HUES6 (cell line): ENCODE measurements at regions not wholly inside any gene's neighbourhood (a gene's known extent, or its start where the extent isn't known, plus 50 kb on each side); places are given as distances from the start of the nearest gene placed in this dataset.

Source experiments
- H3K27ac ChIP-seq: 2 replicates; pipeline ENCODE4 v1.7.0; 2013; ENCODE audit warnings: low read depth, mild to moderate bottlenecking, low read length, inconsistent platforms
- H3K27me3 ChIP-seq: 2 replicates; pipeline ENCODE4 v1.6.1; 2013; ENCODE audit warnings: low read length; ENCODE audit not compliant: control insufficient read depth, insufficient read depth
- H3K36me3 ChIP-seq: 2 replicates; pipeline ENCODE4 v1.6.1; 2013; ENCODE audit warnings: low read length; ENCODE audit not compliant: control insufficient read depth, insufficient read depth
- H3K4me1 ChIP-seq: 2 replicates; pipeline ENCODE4 v1.6.1; 2013; ENCODE audit warnings: low read length; ENCODE audit not compliant: control insufficient read depth, insufficient read depth
- H3K4me3 ChIP-seq: 2 replicates; pipeline ENCODE4 v1.5.1; 2013; ENCODE audit warnings: low read depth, low read length
- H3K9ac ChIP-seq: one replicate; pipeline ENCODE4 v1.6.1; 2013; ENCODE audit warnings: mild to moderate bottlenecking, low read length
- H3K9me3 ChIP-seq: 2 replicates; pipeline ENCODE4 v1.6.1; 2013; ENCODE audit warnings: low read depth, low read length; ENCODE audit not compliant: control insufficient read depth, insufficient read depth

DNA sequence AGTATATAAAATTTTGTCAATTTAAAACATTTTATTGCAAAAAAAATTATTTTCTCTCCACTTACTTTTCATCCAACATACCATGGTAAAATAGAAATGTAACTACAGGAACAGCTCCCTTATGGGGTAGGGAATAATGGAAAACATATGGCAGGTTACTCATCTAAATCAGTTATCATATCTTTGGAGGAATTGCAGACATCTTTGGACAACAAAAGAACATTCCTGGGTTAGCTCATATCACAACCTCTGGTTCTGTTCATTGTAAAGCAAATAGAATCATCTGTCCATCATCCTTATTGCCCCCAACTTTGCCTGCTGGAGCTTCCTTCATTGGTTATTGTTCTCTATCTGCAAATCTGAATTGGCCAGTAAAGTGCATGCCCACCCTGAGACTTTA, 387.5 kb upstream of the GRID2 start:
- H3K27me3 ChIP-seq, result no peaks in the 10 kb centered on the region
- H3K9ac ChIP-seq, result no peak overlapping the region
- H3K27ac ChIP-seq, result no peak overlapping the region
- H3K36me3 ChIP-seq, result no peaks in the 10 kb centered on the region
- no peaks in the 10 kb centered on the region for H3K4me1 ChIP-seq
- H3K9me3 ChIP-seq, result no peaks in the 10 kb centered on the region
- H3K4me3 ChIP-seq, result no peak overlapping the region

DNA sequence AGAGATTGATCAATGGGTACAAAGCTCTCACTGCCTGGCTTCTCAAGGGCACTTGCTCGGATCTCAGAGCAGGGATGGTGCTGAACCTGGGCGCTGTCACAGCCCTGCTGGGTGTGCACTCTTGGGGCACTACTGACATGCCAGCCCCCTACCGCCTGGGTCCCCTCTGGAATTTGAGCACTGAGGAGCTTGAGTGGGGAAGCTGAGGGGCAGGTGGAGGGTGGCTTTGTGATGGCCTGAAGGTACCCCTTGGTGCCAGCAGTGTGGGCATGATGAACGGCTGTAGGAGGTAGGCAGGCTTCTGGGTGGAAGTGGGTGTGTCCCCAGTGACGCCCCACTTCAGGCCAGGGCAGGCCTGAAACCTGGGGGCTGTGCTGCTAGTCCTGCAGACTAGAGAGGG, 379.1 kb upstream of the GRID2 start:
- Histone ChIP-seq H3K4me1 (no peaks in the 10 kb centered on the region), H3K4me3 (no peak overlapping the region), H3K9ac (no peak overlapping the region), H3K27ac (no peak overlapping the region), H3K36me3 (no peaks in the 10 kb centered on the region), H3K27me3 (no peaks in the 10 kb centered on the region), H3K9me3 (peaks cover 11% of the 10 kb centered on the region)

DNA sequence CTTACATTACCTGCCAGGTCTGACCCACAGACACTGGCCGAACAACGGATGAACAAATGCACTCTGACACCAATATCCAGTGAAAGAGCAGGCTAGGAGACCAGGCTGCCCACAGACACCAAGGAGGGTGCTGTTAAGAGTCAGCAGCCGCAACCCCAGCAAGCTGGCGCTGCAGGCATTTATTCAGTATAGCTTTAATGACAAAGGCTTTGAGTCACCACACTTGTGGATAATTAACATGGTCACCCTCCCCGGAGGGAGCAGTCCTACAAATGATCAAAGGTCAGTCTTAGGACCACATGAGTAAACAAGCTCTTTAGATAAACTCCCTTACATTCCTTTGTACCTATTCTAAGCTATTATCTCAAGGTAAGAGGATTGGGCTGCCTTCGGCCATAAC, 368.5 kb upstream of the GRID2 start:
- H3K27ac ChIP-seq, result peak overlapping the region; percentile 30; the same call in 1 of the 2 replicates
- peaks cover 21% of the 10 kb centered on the region; the same call in 1 of the 2 replicates for H3K4me1 ChIP-seq
- H3K9ac ChIP-seq, result no peak overlapping the region
- H3K9me3 ChIP-seq, result no peaks in the 10 kb centered on the region; the same call in 1 of the 2 replicates
- no peaks in the 10 kb centered on the region for H3K36me3 ChIP-seq
- peak overlapping the region; percentile 37; the same call in 1 of the 2 replicates for H3K4me3 ChIP-seq
- no peaks in the 10 kb centered on the region for H3K27me3 ChIP-seq

DNA sequence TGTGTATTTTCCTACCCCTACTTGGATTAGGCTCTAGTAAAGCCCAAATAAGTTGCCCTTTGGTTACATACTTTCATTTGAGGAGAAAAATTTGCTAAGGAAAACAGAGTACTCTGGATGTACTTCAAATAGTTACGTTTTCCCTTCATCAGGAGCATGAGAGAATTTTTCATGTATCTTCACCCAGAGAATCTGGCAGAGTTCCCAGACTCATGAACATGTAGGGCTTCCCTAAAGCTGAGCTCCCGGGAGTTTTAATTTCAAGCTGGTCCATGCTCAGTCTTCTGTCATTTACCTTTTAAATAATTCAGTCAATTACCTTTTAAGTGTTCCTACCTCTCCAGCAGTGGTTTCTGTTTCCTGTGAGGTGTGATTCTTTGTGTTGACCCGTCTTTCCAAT, 367.5 kb upstream of the GRID2 start:
- Histone ChIP-seq H3K36me3 (no peaks in the 10 kb centered on the region), H3K27me3 (no peaks in the 10 kb centered on the region), H3K9me3 (no peaks in the 10 kb centered on the region; the same call in 1 of the 2 replicates), H3K4me1 (peaks cover 21% of the 10 kb centered on the region; the same call in 1 of the 2 replicates), H3K27ac (no peak overlapping the region), H3K4me3 (peak overlapping the region; percentile 37; the same call in 1 of the 2 replicates), H3K9ac (peak overlapping the region; percentile 26)

DNA sequence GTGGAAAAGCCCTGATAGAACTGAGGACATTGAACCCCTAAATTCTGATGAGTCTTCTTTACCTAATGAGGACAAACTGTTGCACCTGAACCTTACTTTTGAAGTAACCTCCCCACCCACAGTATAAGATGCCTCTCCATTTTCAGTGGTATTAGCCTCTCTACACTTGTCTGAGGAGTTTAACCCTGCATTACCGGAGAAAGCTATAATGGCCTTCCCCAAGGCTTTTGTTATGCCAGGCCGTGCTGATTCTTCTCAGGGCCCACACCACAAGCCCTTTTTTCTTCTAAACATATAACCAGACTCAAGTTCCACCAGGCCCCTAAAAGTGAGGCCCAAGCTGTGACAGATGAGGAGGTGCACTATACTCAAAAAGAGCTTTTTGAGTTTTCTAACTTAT, 345.8 kb upstream of the GRID2 start:
- Histone ChIP-seq H3K9ac (no peak overlapping the region), H3K4me3 (no peak overlapping the region), H3K9me3 (peaks cover 10% of the 10 kb centered on the region; the same call in 1 of the 2 replicates), H3K4me1 (peaks cover 5% of the 10 kb centered on the region; the same call in 1 of the 2 replicates), H3K36me3 (no peaks in the 10 kb centered on the region), H3K27me3 (no peaks in the 10 kb centered on the region), H3K27ac (no peak overlapping the region)

DNA sequence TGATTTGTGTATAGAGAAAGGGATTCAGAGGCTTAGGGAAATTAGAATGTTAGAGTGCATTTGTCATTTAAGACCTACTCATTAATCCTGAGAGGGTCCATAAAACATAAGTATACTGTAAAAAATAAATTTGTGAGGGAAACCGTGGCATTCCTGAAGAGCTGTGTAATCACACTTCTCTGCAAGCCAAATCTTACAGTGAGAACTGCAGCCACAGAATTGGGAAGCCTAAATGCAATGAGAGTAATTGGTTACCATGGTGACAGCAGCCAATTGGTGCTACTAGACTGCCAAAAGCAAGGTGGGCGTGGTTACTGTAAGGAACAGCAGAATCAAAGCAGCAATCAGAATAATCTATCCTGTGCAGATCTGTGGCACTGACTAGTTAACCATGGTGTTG, 345.2 kb upstream of the GRID2 start:
- no peaks in the 10 kb centered on the region for H3K36me3 ChIP-seq
- no peak overlapping the region for H3K4me3 ChIP-seq
- no peak overlapping the region for H3K27ac ChIP-seq
- peaks cover 5% of the 10 kb centered on the region; the same call in 1 of the 2 replicates for H3K4me1 ChIP-seq
- peaks cover 10% of the 10 kb centered on the region; the same call in 1 of the 2 replicates for H3K9me3 ChIP-seq
- no peak overlapping the region for H3K9ac ChIP-seq
- H3K27me3 ChIP-seq, result no peaks in the 10 kb centered on the region

DNA sequence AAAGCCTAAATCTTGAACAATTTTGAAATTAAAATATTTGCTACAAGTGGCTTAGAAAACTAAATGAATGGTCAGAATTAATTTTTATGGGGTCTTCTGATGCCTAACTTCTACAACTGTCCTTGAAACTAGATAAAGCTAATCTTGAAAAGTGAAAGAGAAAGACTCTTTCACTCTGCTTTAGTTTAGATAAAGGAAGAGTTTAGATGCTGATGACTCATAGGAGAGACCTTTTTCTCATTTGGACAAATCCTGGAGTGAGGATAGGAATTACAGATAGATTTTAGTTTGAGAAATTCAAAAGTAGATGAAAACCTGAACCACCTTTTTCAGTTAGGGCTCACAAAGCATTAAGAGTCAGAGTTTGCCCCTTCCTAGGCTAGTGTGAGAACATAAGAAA, 342.3 kb upstream of the GRID2 start:
- no peaks in the 10 kb centered on the region for H3K27me3 ChIP-seq
- H3K4me1 ChIP-seq, result peaks cover 5% of the 10 kb centered on the region; the same call in 1 of the 2 replicates
- H3K27ac ChIP-seq, result no peak overlapping the region
- H3K9ac ChIP-seq, result no peak overlapping the region
- no peaks in the 10 kb centered on the region for H3K9me3 ChIP-seq
- H3K36me3 ChIP-seq, result no peaks in the 10 kb centered on the region
- no peak overlapping the region for H3K4me3 ChIP-seq

DNA sequence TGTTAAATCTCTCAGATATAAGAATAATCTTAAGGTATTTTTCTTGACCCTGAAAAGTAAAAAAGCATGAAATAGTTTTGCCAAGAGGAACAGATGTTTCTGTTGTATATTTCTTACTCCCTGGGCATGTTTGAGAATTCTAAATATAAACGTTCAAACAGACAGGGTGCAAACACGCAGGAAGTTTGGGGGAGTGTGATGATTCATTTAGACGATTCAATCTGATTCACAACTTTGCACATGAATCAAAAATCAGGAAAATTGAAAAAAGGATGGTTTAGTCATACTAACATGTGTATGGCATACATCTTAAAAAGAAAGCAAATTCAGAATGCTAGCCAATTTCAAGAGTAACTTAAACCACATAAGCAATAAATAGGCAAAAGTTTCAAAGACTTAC, 340.3 kb upstream of the GRID2 start:
- Histone ChIP-seq H3K4me1 (peaks cover under 1% of the 10 kb centered on the region; the same call in 1 of the 2 replicates), H3K4me3 (no peak overlapping the region), H3K9ac (no peak overlapping the region), H3K9me3 (no peaks in the 10 kb centered on the region), H3K36me3 (no peaks in the 10 kb centered on the region), H3K27ac (no peak overlapping the region), H3K27me3 (no peaks in the 10 kb centered on the region)

DNA sequence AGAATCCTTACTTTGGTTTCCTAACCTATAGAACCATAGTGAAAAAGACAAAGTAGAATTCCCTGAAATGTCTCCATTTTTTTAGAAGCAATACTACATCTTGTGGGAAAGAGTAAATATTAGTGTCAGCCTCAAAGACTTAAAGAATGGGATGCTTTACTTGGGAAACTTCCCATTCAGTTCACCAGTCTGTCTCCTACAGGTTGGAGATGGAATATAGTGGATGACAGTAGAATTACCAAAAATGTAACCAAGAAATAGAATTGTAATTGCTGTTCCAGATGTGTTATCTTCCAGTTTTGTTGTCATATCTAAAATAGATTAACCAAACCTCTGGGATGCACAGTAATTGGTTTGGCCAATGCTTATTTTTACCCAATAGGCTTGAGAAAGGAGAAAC, 338.6 kb upstream of the GRID2 start:
- no peak overlapping the region for H3K9ac ChIP-seq
- no peaks in the 10 kb centered on the region for H3K36me3 ChIP-seq
- H3K27me3 ChIP-seq, result no peaks in the 10 kb centered on the region

DNA sequence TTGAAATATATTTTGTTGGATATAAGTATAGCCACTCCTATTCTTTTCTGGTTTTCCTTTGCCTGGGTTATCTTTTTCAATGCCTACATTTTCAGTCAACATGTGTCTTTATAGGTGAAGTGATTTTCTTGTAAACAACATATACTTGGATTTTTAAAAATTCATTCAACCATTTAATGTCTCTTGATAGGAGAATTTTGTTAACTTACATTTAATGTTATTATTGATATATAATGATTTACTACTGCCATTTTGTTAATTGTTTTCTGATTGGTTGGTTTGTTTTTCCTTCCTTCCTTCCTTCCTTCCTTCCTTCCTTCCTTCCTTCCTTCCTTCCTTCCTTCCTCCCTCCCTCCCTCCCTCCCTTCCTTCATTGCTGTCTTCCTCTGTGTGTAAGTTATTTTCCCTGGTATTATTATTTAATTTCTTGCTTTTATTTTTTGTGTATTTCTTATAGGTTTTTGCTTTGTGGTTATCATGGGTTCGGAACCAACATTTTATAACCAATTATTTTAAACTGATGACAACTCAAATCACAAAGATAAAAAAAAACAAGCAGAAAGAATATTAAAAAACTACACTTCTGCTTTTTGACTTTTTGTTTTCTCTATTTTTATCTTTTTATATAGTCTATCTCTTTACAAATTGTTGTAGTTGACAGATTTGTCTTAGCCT, 330.1 kb upstream of the GRID2 start:
- no peaks in the 10 kb centered on the region for H3K9me3 ChIP-seq

More for the DNA sequence above, 338.6 kb upstream of the GRID2 start:
- Histone ChIP-seq H3K4me3 (no peak overlapping the region), H3K27ac (no peak overlapping the region), H3K4me1 (no peaks in the 10 kb centered on the region), H3K9me3 (no peaks in the 10 kb centered on the region)

DNA sequence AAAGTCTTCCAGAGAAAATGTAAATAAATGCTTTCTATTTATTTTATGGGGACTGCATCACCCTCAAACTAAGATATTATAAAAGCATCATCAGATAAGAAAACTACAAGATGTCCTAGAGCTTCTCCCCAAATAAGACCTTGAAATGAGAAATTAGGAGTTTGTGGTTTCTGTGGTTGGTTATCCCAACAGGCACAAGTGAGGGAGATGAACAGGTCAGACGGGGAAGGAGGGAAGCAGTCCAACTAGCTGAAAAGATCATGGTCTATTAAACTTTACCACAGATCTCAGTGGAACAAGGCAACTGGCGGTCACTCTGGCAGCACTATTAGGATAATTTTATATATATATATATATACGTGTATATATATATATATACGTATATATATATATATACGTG, 319.3 kb upstream of the GRID2 start:
- H3K36me3 ChIP-seq, result no peaks in the 10 kb centered on the region
- H3K9ac ChIP-seq, result no peak overlapping the region
- H3K4me3 ChIP-seq, result no peak overlapping the region
- no peaks in the 10 kb centered on the region for H3K4me1 ChIP-seq
- no peak overlapping the region for H3K27ac ChIP-seq
- no peaks in the 10 kb centered on the region for H3K27me3 ChIP-seq
- no peaks in the 10 kb centered on the region for H3K9me3 ChIP-seq

More for the DNA sequence above, 330.1 kb upstream of the GRID2 start:
- Histone ChIP-seq H3K9ac (no peak overlapping the region), H3K36me3 (no peaks in the 10 kb centered on the region), H3K27me3 (no peaks in the 10 kb centered on the region), H3K4me1 (no peaks in the 10 kb centered on the region), H3K4me3 (no peak overlapping the region), H3K27ac (no peak overlapping the region)
